Natural killer cell (primary cell): ENCODE measurements at regions not wholly inside any gene's neighbourhood (a gene's known extent, or its start where the extent isn't known, plus 50 kb on each side); places are given as distances from the start of the nearest gene placed in this dataset.

Experiments used
- ATAC-seq, 3 donors: fragments of 150-1000 bp in 2 of 3; fragments of 200-7000 bp in 1 of 3; cut with Tn5 transposase; 1 replicate in 1 of 3; 2 replicates in 2 of 3; pipeline ENCODE4 v1.10.0; 2021; ENCODE audit warnings: mild to moderate bottlenecking in 2 of 3, moderate library complexity in 2 of 3
- DNase-seq, 2 donors: peaks; one replicate each; pipeline versions ENCODE4 v3.0.0 to v3.0.0-alpha.2; 2013 to 2021; ENCODE audit warnings: mixed read lengths in 1 of 2
- H3K27ac ChIP-seq: one replicate; pipeline ENCODE4 v1.5.1; 2013; ENCODE audit warnings: mild to moderate bottlenecking, low read length
- H3K27me3 ChIP-seq: one replicate; pipeline ENCODE4 v1.6.1; 2013; ENCODE audit warnings: low read length; ENCODE audit not compliant: control insufficient read depth, insufficient read depth
- H3K36me3 ChIP-seq: one replicate; pipeline ENCODE4 v1.6.1; 2013; ENCODE audit warnings: low read length; ENCODE audit not compliant: control insufficient read depth, insufficient read depth
- H3K4me1 ChIP-seq: one replicate; pipeline ENCODE4 v1.6.1; 2013; ENCODE audit warnings: low read length; ENCODE audit not compliant: control insufficient read depth, insufficient read depth
- H3K4me3 ChIP-seq: one replicate; pipeline ENCODE4 v1.5.1; 2013; ENCODE audit warnings: low read length
- H3K9me3 ChIP-seq: one replicate; pipeline ENCODE4 v1.6.1; 2013; ENCODE audit warnings: low read length; ENCODE audit not compliant: control insufficient read depth, insufficient read depth
- H3K27ac Mint-ChIP-seq, 2 donors: one replicate each; pipeline ENCODE4 v1.8.0; 2022; ENCODE audit warnings: mild to moderate bottlenecking in 2 of 2, mixed read lengths in 2 of 2, moderate library complexity in 1 of 2
- H3K27me3 Mint-ChIP-seq, 2 donors: one replicate each; pipeline ENCODE4 v1.8.0; 2022; ENCODE audit warnings: low read depth in 2 of 2, mixed read lengths in 2 of 2
- H3K36me3 Mint-ChIP-seq: one replicate; pipeline ENCODE4 v1.8.0; 2022; ENCODE audit warnings: mixed read lengths
- H3K4me1 Mint-ChIP-seq, 2 donors: one replicate each; pipeline ENCODE4 v1.8.0; 2022; ENCODE audit warnings: mixed read lengths in 2 of 2
- H3K4me3 Mint-ChIP-seq: one replicate; pipeline ENCODE4 v1.8.0; 2022; ENCODE audit warnings: mild to moderate bottlenecking, moderate library complexity, mixed read lengths
- H3K9me3 Mint-ChIP-seq, 2 donors: one replicate each; pipeline ENCODE4 v1.8.0; 2022; ENCODE audit warnings: mixed read lengths in 2 of 2
- WGBS: methylation state at CpG from one replicate; pipeline ENCODE4 v1.1.7; 2013; ENCODE audit warnings: missing lambda C conversion rate; ENCODE audit not compliant: insufficient coverage; 5-methylcytosine and 5-hydroxymethylcytosine counted together
- intact Hi-C: fragments of 100-400 bp; cut with micrococcal nuclease; formaldehyde crosslinking; loops from one replicate; pipeline ENCODE4 v1.14.2; 2022
- TF ChIP-seq, protein P1 (sequence below): fragments of 200-600 bp; IDR thresholded peaks from one replicate; pipeline ENCODE4 v1.8.0; 2022; ENCODE audit warnings: antibody characterized with exemption

- H3K4me1 ChIP-seq, result no peaks in the 10 kb centered on the region
- no peaks in the 10 kb centered on the region for H3K9me3 Mint-ChIP-seq
- H3K4me3 Mint-ChIP-seq, result no peak overlapping the region
- H3K27me3 Mint-ChIP-seq, result peaks cover 14 to 31% of the 10 kb centered on the region in 2 donors
- TF ChIP-seq, protein P1, sequence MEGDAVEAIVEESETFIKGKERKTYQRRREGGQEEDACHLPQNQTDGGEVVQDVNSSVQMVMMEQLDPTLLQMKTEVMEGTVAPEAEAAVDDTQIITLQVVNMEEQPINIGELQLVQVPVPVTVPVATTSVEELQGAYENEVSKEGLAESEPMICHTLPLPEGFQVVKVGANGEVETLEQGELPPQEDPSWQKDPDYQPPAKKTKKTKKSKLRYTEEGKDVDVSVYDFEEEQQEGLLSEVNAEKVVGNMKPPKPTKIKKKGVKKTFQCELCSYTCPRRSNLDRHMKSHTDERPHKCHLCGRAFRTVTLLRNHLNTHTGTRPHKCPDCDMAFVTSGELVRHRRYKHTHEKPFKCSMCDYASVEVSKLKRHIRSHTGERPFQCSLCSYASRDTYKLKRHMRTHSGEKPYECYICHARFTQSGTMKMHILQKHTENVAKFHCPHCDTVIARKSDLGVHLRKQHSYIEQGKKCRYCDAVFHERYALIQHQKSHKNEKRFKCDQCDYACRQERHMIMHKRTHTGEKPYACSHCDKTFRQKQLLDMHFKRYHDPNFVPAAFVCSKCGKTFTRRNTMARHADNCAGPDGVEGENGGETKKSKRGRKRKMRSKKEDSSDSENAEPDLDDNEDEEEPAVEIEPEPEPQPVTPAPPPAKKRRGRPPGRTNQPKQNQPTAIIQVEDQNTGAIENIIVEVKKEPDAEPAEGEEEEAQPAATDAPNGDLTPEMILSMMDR, result no peak
- ATAC-seq, result no peak
- H3K36me3 Mint-ChIP-seq, result no peaks in the 10 kb centered on the region
- no peak for DNase-seq
- H3K4me1 Mint-ChIP-seq, result no peaks in the 10 kb centered on the region
- no peak overlapping the region for H3K27ac Mint-ChIP-seq
- H3K36me3 ChIP-seq, result no peaks in the 10 kb centered on the region
- intact Hi-C loops, result no loop called here
- H3K27me3 ChIP-seq, result no peaks in the 10 kb centered on the region
- no peak overlapping the region for H3K27ac ChIP-seq
- H3K4me3 ChIP-seq, result no peak overlapping the region
- 14% methylated on average over 6 of the region's 6 CpGs for WGBS
- no peaks in the 10 kb centered on the region for H3K9me3 ChIP-seq
Measured at GRCh38 chr20:2244993-2245392, 50.8 kb upstream of the TGM3 start.

DNA sequence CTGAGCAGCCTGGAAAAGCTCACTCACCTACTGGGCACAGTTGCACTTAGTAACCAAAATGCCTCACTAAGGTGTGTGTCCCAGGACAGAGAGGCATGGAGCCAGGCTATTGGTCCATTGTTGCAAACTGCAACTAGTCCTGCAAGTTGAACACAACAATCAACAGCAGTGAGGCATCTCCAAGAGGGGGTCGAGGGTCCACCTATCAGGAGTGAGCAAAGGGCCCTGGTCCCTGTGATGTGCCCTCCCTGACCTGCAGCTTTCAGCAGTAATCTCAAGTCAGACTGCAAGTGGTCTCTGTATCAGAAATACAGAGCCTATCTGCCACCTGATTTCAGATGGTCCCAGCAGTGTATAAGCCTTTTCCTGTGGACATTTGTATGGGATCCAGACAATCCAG is 50.2 kb upstream of the TGM3 start:
- TF ChIP-seq, protein P1, result no peak
- no peaks in the 10 kb centered on the region for H3K36me3 Mint-ChIP-seq
- H3K4me3 Mint-ChIP-seq, result no peak overlapping the region
- 24% methylated on average over 1 of the region's 1 CpG for WGBS
- H3K9me3 ChIP-seq, result no peaks in the 10 kb centered on the region
- no peaks in the 10 kb centered on the region for H3K9me3 Mint-ChIP-seq
- H3K4me1 Mint-ChIP-seq, result no peaks in the 10 kb centered on the region
- H3K4me1 ChIP-seq, result no peaks in the 10 kb centered on the region
- no peaks in the 10 kb centered on the region for H3K27me3 ChIP-seq
- no peak overlapping the region for H3K27ac Mint-ChIP-seq
- H3K4me3 ChIP-seq, result no peak overlapping the region
- H3K36me3 ChIP-seq, result no peaks in the 10 kb centered on the region
- intact Hi-C loops, result no loop called here
- no peak for ATAC-seq
- H3K27ac ChIP-seq, result no peak overlapping the region
- peaks cover 19 to 38% of the 10 kb centered on the region in 2 donors for H3K27me3 Mint-ChIP-seq
- DNase-seq, result no peak
